ENCODE measurements at regions not wholly inside any gene's neighbourhood (a gene's known extent, or its start where the extent isn't known, plus 50 kb on each side); places are given as distances from the start of the nearest gene placed in this dataset.

DNA sequence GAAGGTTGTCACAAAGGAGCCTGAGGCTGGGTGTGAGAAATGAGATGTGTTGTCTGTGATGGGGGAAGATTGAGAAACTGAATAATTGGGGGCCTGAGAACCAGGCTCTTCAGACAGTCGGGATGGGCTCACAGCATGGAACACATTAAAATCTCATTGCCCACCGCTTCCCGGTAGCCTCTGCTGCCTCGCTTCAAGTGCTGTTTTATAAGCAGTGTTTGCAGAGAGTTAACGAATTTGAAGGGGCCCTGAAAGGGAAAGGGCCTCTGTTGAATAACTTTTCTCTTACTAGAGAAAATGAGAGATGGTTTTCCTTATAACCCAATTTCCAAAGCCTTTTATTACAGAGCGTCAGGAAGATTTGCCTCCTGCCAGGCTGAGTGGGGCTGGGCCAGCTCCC is 258.8 kb upstream of the ASIC2 start:
- H2AFZ ChIP-seq (ENCODE audit: control insufficient read depth, low read depth, low read length): no peak overlapping the region
- WGBS (ENCODE audit: insufficient coverage, insufficient replicate concordance, low lambda C conversion rate, missing lambda C conversion rate): 49% methylated on average over 6 of the region's 6 CpGs
- POLR2A ChIA-PET: no interaction called here
- H3K9ac ChIP-seq (ENCODE audit: control insufficient read depth, insufficient read depth, low read length): no peak overlapping the region
- CTCF ChIA-PET: no interaction called here
- no peaks in the 10 kb centered on the region for H3K9me3 ChIP-seq (replicated peaks; ENCODE audit: control insufficient read depth, insufficient read depth, low read length)
- no peak overlapping the region for H3K27ac ChIP-seq (ENCODE audit: control insufficient read depth, insufficient read depth)
- no peak overlapping the region for H3K4me2 ChIP-seq (ENCODE audit: control insufficient read depth, insufficient read depth)
- H4K20me1 ChIP-seq (ENCODE audit: control insufficient read depth, insufficient read depth): no peaks in the 10 kb centered on the region
- no peaks in the 10 kb centered on the region for H3K79me2 ChIP-seq (ENCODE audit: control insufficient read depth, insufficient read depth, low read length)
- SMC1A ChIA-PET (ENCODE audit: uncharacterized antibody, unreplicated experiment): no interaction called here
- no peaks in the 10 kb centered on the region for H3K4me1 ChIP-seq (ENCODE audit: control insufficient read depth, insufficient read depth, low read length)
- H3K27me3 ChIP-seq (replicated peaks in 1 of 2; ENCODE audit: control insufficient read depth in 2 of 2, insufficient read depth in 2 of 2, low read length in 1 of 2): no peaks in the 10 kb centered on the region; a peak in 1 of 4 replicates
- RAD21 ChIA-PET (ENCODE audit: unreplicated experiment): no interaction called here
- DNase-seq (ENCODE audit: low read depth, low spot score): no peak
- intact Hi-C loops (cut with micrococcal nuclease; ENCODE audit: unreplicated experiment) (no loop called here), in situ Hi-C loops (cut with MboI) (no loop called here)
- H3K36me3 ChIP-seq (ENCODE audit: control insufficient read depth in 2 of 2, insufficient read depth in 2 of 2, low read length in 1 of 2): no peaks in the 10 kb centered on the region
- ATAC-seq: no peak
- no TSS peak for BruUV-seq (replicated peaks)
- no peak for TF ChIP-seq SREBF1 (IDR thresholded peaks at IDR 0.05; ENCODE audit: low read length)
- TF ChIP-seq, protein P1, sequence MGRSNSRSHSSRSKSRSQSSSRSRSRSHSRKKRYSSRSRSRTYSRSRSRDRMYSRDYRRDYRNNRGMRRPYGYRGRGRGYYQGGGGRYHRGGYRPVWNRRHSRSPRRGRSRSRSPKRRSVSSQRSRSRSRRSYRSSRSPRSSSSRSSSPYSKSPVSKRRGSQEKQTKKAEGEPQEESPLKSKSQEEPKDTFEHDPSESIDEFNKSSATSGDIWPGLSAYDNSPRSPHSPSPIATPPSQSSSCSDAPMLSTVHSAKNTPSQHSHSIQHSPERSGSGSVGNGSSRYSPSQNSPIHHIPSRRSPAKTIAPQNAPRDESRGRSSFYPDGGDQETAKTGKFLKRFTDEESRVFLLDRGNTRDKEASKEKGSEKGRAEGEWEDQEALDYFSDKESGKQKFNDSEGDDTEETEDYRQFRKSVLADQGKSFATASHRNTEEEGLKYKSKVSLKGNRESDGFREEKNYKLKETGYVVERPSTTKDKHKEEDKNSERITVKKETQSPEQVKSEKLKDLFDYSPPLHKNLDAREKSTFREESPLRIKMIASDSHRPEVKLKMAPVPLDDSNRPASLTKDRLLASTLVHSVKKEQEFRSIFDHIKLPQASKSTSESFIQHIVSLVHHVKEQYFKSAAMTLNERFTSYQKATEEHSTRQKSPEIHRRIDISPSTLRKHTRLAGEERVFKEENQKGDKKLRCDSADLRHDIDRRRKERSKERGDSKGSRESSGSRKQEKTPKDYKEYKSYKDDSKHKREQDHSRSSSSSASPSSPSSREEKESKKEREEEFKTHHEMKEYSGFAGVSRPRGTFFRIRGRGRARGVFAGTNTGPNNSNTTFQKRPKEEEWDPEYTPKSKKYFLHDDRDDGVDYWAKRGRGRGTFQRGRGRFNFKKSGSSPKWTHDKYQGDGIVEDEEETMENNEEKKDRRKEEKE (IDR thresholded peaks at IDR 0.05): no peak
- no peak for TF ChIP-seq TBL1XR1 (IDR thresholded peaks at IDR 0.05; ENCODE audit: low read depth, low read length)
- TF ChIP-seq, protein P2, sequence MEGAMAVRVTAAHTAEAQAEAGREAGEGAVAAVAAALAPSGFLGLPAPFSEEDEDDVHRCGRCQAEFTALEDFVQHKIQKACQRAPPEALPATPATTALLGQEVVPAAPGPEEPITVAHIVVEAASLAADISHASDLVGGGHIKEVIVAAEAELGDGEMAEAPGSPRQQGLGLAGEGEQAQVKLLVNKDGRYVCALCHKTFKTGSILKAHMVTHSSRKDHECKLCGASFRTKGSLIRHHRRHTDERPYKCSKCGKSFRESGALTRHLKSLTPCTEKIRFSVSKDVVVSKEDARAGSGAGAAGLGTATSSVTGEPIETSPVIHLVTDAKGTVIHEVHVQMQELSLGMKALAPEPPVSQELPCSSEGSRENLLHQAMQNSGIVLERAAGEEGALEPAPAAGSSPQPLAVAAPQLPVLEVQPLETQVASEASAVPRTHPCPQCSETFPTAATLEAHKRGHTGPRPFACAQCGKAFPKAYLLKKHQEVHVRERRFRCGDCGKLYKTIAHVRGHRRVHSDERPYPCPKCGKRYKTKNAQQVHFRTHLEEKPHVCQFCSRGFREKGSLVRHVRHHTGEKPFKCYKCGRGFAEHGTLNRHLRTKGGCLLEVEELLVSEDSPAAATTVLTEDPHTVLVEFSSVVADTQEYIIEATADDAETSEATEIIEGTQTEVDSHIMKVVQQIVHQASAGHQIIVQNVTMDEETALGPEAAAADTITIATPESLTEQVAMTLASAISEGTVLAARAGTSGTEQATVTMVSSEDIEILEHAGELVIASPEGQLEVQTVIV (IDR thresholded peaks at IDR 0.05; ENCODE audit: borderline replicate concordance, partially characterized antibody): no peak
- TF ChIP-seq, protein P3, sequence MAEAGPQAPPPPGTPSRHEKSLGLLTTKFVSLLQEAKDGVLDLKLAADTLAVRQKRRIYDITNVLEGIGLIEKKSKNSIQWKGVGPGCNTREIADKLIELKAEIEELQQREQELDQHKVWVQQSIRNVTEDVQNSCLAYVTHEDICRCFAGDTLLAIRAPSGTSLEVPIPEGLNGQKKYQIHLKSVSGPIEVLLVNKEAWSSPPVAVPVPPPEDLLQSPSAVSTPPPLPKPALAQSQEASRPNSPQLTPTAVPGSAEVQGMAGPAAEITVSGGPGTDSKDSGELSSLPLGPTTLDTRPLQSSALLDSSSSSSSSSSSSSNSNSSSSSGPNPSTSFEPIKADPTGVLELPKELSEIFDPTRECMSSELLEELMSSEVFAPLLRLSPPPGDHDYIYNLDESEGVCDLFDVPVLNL (IDR thresholded peaks at IDR 0.05; ENCODE audit: low read depth, low read length): no peak
- TF ChIP-seq STAT3 (IDR thresholded peaks at IDR 0.05; ENCODE audit: low read depth, low read length): no peak
- no peak for TF ChIP-seq POU2F2 (IDR thresholded peaks at IDR 0.05; ENCODE audit: borderline replicate concordance, low read depth, low read length)
- TF ChIP-seq MEF2B (IDR thresholded peaks at IDR 0.05; ENCODE audit: partially characterized antibody, poor library complexity, severe bottlenecking): no peak
- TF ChIP-seq STAT1 (conservative IDR thresholded peaks at IDR 0.05): no peak
- no peak for TF ChIP-seq SUPT20H (IDR thresholded peaks at IDR 0.05; ENCODE audit: borderline replicate concordance, control insufficient read depth, low read depth, low read length)
- no peak for TF ChIP-seq LARP7 (IDR thresholded peaks at IDR 0.05)
- TF ChIP-seq, protein P4, sequence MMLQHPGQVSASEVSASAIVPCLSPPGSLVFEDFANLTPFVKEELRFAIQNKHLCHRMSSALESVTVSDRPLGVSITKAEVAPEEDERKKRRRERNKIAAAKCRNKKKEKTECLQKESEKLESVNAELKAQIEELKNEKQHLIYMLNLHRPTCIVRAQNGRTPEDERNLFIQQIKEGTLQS (IDR thresholded peaks at IDR 0.05; ENCODE audit: borderline replicate concordance, extremely low read depth, low read depth, low read length): no peak
- no peak for TF ChIP-seq YBX1 (IDR thresholded peaks at IDR 0.05)
- TF ChIP-seq SMC3 (IDR thresholded peaks at IDR 0.05; ENCODE audit: borderline replicate concordance, low read length): no peak
- TF ChIP-seq RAD21 (IDR thresholded peaks at IDR 0.05; ENCODE audit: insufficient read depth, low read depth, low read length): no peak
- TF ChIP-seq CREB1 (IDR thresholded peaks at IDR 0.05; ENCODE audit: low read depth): no peak
- no peak for TF ChIP-seq MYC (IDR thresholded peaks at IDR 0.05; ENCODE audit: insufficient read depth, insufficient read length, insufficient replicate concordance, low read length, severe bottlenecking)
- no peak for TF ChIP-seq PAX8 (IDR thresholded peaks at IDR 0.05)
- no peak for TF ChIP-seq TCF3 (IDR thresholded peaks at IDR 0.05; ENCODE audit: borderline replicate concordance, insufficient read depth, low read depth, low read length)
- no peak overlapping the region for H3K4me3 ChIP-seq
- FAIRE-seq: no peak

All from GM12878 (cell line).